ENCODE measurements at regions not wholly inside any gene's neighbourhood (a gene's known extent, or its start where the extent isn't known, plus 50 kb on each side); places are given as distances from the start of the nearest gene placed in this dataset.

GRCh38 chrX:131910586-131910985 is 112.5 kb upstream of the STK26 start:
- no peak for DNase-seq

- no peak for DNase-seq
Observed at GRCh38 chrX:131915488-131915887, 107.6 kb upstream of the STK26 start.

- DNase-seq, result no peak
Observed at GRCh38 chrX:131917588-131917987, 105.5 kb upstream of the STK26 start.

GRCh38 chrX:131918839-131919238 is 104.3 kb upstream of the STK26 start:
- DNase-seq, result no peak

GRCh38 chrX:131923614-131924250 is 99.4 kb upstream of the STK26 start:
- no peak for DNase-seq

GRCh38 chrX:131938749-131939148 is 84.4 kb upstream of the STK26 start:
- no peak for DNase-seq

GRCh38 chrX:131942034-131942433 is 81.1 kb upstream of the STK26 start:
- DNase-seq, result no peak

GRCh38 chrX:131944936-131945902 is 77.9 kb upstream of the STK26 start:
- DNase-seq, result no peak

GRCh38 chrX:131951166-131951565 is 71.9 kb upstream of the STK26 start:
- no peak for DNase-seq

- no peak for DNase-seq
Observed at GRCh38 chrX:131955099-131955777, 67.9 kb upstream of the STK26 start.

- no peak for DNase-seq
Observed at GRCh38 chrX:131958724-131959123, 64.4 kb upstream of the STK26 start.

- no peak for DNase-seq
Observed at GRCh38 chrX:131970347-131970746, 52.8 kb upstream of the STK26 start.
